WTC11 (cell line): ENCODE measurements at regions not wholly inside any gene's neighbourhood (a gene's known extent, or its start where the extent isn't known, plus 50 kb on each side); places are given as distances from the start of the nearest gene placed in this dataset.

Experiments
- ATAC-seq: fragments of 200-7000 bp; cut with Tn5 transposase; 2 replicates; pipeline ENCODE4 v1.10.0; 2021; ENCODE audit warnings: mild to moderate bottlenecking, moderate library complexity
- CTCF ChIA-PET: fragments of 300-600 bp; sonication (Branson Sonifier 250); formaldehyde crosslinking; loops from one replicate; lab custom pipeline; 2021; ENCODE audit warnings: antibody characterized with exemption; lab: Charles Lee
- POLR2A ChIA-PET: fragments of 350-600 bp; sonication (Branson Sonifier 250); formaldehyde crosslinking; loops from one replicate; lab custom pipeline; 2021; ENCODE audit warnings: antibody characterized with exemption; lab: Charles Lee
- DNase-seq: peaks from one replicate; pipeline ENCODE4 v3.0.0; 2021; ENCODE audit warnings: low spot score
- H3K27ac Mint-ChIP-seq: 2 replicates; pipeline ENCODE4 v1.8.0; 2021; ENCODE audit warnings: mixed read lengths
- H3K27me3 Mint-ChIP-seq: 2 replicates; pipeline ENCODE4 v1.8.0; 2021; ENCODE audit warnings: low read depth, mild to moderate bottlenecking, moderate library complexity, mixed read lengths
- H3K36me3 Mint-ChIP-seq: 2 replicates; pipeline ENCODE4 v1.8.0; 2021; ENCODE audit warnings: mixed read lengths
- H3K4me1 Mint-ChIP-seq: 2 replicates; pipeline ENCODE4 v1.8.0; 2022; ENCODE audit warnings: mixed read lengths
- H3K4me3 Mint-ChIP-seq: 2 replicates; pipeline ENCODE4 v1.8.0; 2021; ENCODE audit warnings: mild to moderate bottlenecking, moderate library complexity, mixed read lengths
- H3K9me3 Mint-ChIP-seq: 2 replicates; pipeline ENCODE4 v1.8.0; 2021; ENCODE audit warnings: mixed read lengths
- ATF3 ChIP-seq: sonication (generic); formaldehyde crosslinking; conservative IDR thresholded peaks from 2 replicates; pipeline ENCODE4 v1.8.1; 2022; ENCODE audit warnings: mild to moderate bottlenecking, missing genetic modification reagents
- ATF6 ChIP-seq: sonication (generic); formaldehyde crosslinking; IDR thresholded peaks from 2 replicates; pipeline ENCODE4 v1.8.1; 2023; ENCODE audit warnings: mild to moderate bottlenecking, missing genetic modification reagents
- CREM ChIP-seq: sonication (generic); formaldehyde crosslinking; IDR thresholded peaks from 2 replicates; pipeline ENCODE4 v1.8.1; 2022; ENCODE audit warnings: mild to moderate bottlenecking, missing genetic modification reagents, moderate library complexity
- FOXK1 ChIP-seq: sonication (generic); formaldehyde crosslinking; IDR thresholded peaks from 2 replicates; pipeline ENCODE4 v1.8.0; 2022; ENCODE audit warnings: mild to moderate bottlenecking, moderate library complexity, missing genetic modification reagents
- GABPB1 ChIP-seq: sonication (generic); formaldehyde crosslinking; IDR thresholded peaks from 2 replicates; pipeline ENCODE4 v1.8.1; 2023; ENCODE audit warnings: mild to moderate bottlenecking, missing genetic modification reagents
- KAT7 ChIP-seq: sonication (generic); formaldehyde crosslinking; IDR thresholded peaks from 2 replicates; pipeline ENCODE4 v1.8.1; 2023; ENCODE audit warnings: missing genetic modification reagents, mild to moderate bottlenecking, borderline replicate concordance
- MXD4 ChIP-seq: fragments of 250-450 bp; sonication (Bioruptor Pico); IDR thresholded peaks from 2 replicates; pipeline ENCODE4 v1.8.0; 2021; ENCODE audit warnings: mild to moderate bottlenecking, moderate library complexity, borderline replicate concordance
- NR1H2 ChIP-seq: sonication (generic); formaldehyde crosslinking; IDR thresholded peaks from 2 replicates; pipeline ENCODE4 v1.9.0; 2021; ENCODE audit warnings: mild to moderate bottlenecking, moderate library complexity, missing genetic modification reagents
- PRDM15 ChIP-seq: sonication (generic); formaldehyde crosslinking; IDR thresholded peaks from 2 replicates; pipeline ENCODE4 v1.8.0; 2022; ENCODE audit warnings: missing genetic modification reagents
- RORB ChIP-seq: fragments of 250-450 bp; sonication (Bioruptor Pico); IDR thresholded peaks from 2 replicates; pipeline ENCODE4 v1.9.0; 2021; ENCODE audit warnings: mild to moderate bottlenecking
- SMAD3 ChIP-seq: sonication (generic); formaldehyde crosslinking; IDR thresholded peaks from 2 replicates; pipeline ENCODE4 v1.8.0; 2022; ENCODE audit warnings: missing genetic modification reagents, mild to moderate bottlenecking, borderline replicate concordance
- TCF7 ChIP-seq: sonication (generic); formaldehyde crosslinking; IDR thresholded peaks from 2 replicates; pipeline ENCODE4 v1.8.0; 2022; ENCODE audit warnings: mild to moderate bottlenecking, low read depth, missing genetic modification reagents, moderate library complexity
- TP53 ChIP-seq: sonication (generic); formaldehyde crosslinking; IDR thresholded peaks from 2 replicates; pipeline ENCODE4 v1.8.1; 2023; ENCODE audit warnings: mild to moderate bottlenecking, missing genetic modification reagents
- USF2 ChIP-seq: sonication (generic); formaldehyde crosslinking; IDR thresholded peaks from 2 replicates; pipeline ENCODE4 v1.8.1; 2023; ENCODE audit warnings: mild to moderate bottlenecking, missing genetic modification reagents, moderate library complexity
- ZBTB21 ChIP-seq: sonication (generic); formaldehyde crosslinking; IDR thresholded peaks from 2 replicates; pipeline ENCODE4 v1.8.1; 2023; ENCODE audit warnings: mild to moderate bottlenecking, missing genetic modification reagents, borderline replicate concordance
- ZBTB43 ChIP-seq: sonication (generic); formaldehyde crosslinking; IDR thresholded peaks from 2 replicates; pipeline ENCODE4 v1.8.1; 2023; ENCODE audit warnings: mild to moderate bottlenecking, missing genetic modification reagents
- ZNF121 ChIP-seq: sonication (generic); formaldehyde crosslinking; IDR thresholded peaks from 2 replicates; pipeline ENCODE4 v1.8.0; 2023; ENCODE audit warnings: missing genetic modification reagents
- ZNF317 ChIP-seq: sonication (generic); formaldehyde crosslinking; IDR thresholded peaks from 2 replicates; pipeline ENCODE4 v1.8.1; 2023; ENCODE audit warnings: low read depth, mild to moderate bottlenecking, moderate library complexity, missing genetic modification reagents, borderline replicate concordance
- ZNF416 ChIP-seq: fragments of 250-450 bp; sonication (Bioruptor Pico); IDR thresholded peaks from 2 replicates; pipeline ENCODE4 v1.9.0; 2021; ENCODE audit warnings: mild to moderate bottlenecking, inconsistent platforms
- ZNF425 ChIP-seq: fragments of 250-450 bp; sonication (Bioruptor Pico); conservative IDR thresholded peaks from 2 replicates; pipeline ENCODE4 v1.9.0; 2021; ENCODE audit warnings: mild to moderate bottlenecking

GRCh38 chr2:82507657-82508056 is 1951.4 kb downstream of the SUCLG1 start:
- ATAC-seq (no peak), DNase-seq (no peak)
- Mint-ChIP-seq H3K4me3 (no peak overlapping the region), H3K27ac (no peak overlapping the region), H3K27me3 (no peaks in the 10 kb centered on the region), H3K9me3 (peaks cover 25% of the 10 kb centered on the region), H3K4me1 (no peaks in the 10 kb centered on the region), H3K36me3 (peaks cover 8% of the 10 kb centered on the region)
- CTCF ChIA-PET = no interaction called here
- POLR2A ChIA-PET = no interaction called here
- TF ChIP-seq USF2 (CRISPR knock-in tag) (no peak), ZNF121 (no peak), ATF3 (no peak), KAT7 (CRISPR knock-in tag) (no peak), ZNF425 (CRISPR knock-in tag) (no peak), ZNF317 (CRISPR knock-in tag) (no peak), SMAD3 (no peak), NR1H2 (CRISPR knock-in tag) (no peak), TCF7 (CRISPR knock-in tag) (no peak), GABPB1 (no peak)

- no peak overlapping the region for H3K27ac Mint-ChIP-seq
- peaks cover 52% of the 10 kb centered on the region for H3K9me3 Mint-ChIP-seq
- H3K36me3 Mint-ChIP-seq = peaks cover 40% of the 10 kb centered on the region
- H3K4me1 Mint-ChIP-seq = no peaks in the 10 kb centered on the region
- TF ChIP-seq FOXK1 (no peak), ZBTB21 (CRISPR knock-in tag) (no peak), ZBTB43 (CRISPR knock-in tag) (no peak), ZNF416 (no peak), CREM (no peak), MXD4 (CRISPR knock-in tag) (no peak), ATF6 (no peak), RORB (CRISPR knock-in tag) (no peak), PRDM15 (CRISPR knock-in tag) (no peak), TP53 (CRISPR knock-in tag) (no peak)
- TF ChIP-seq, all 79 proteins: peak for 0
- POLR2A ChIA-PET = no interaction called here
- Mint-ChIP-seq H3K4me3 (no peak overlapping the region), H3K27me3 (no peaks in the 10 kb centered on the region)
- CTCF ChIA-PET = no interaction called here
- DNase-seq = no peak
- no peak for ATAC-seq
These were observed 1957.9 kb downstream of the SUCLG1 start for GRCh38 chr2:82501217-82501616.
